Astrocyte of the cerebellum (primary cell): ENCODE measurements at regions not wholly inside any gene's neighbourhood (a gene's known extent, or its start where the extent isn't known, plus 50 kb on each side); places are given as distances from the start of the nearest gene placed in this dataset.
"Not testable (repeated sequence)": the region's sequence is repeated elsewhere in the genome, so short reads cannot be mapped to it uniquely, and the experiment has no call there.

Experiments
- DNase-seq: peaks from one replicate; pipeline ENCODE4 v3.0.0-alpha.2; 2011; ENCODE audit warnings: low read depth
- H3K4me3 ChIP-seq: 2 replicates; pipeline ENCODE4 v1.5.1; 2011; ENCODE audit warnings: mild to moderate bottlenecking, low read depth, low read length, moderate library complexity
- CTCF ChIP-seq: IDR thresholded peaks from 2 replicates; pipeline ENCODE4 v1.5.1; 2012; ENCODE audit warnings: low read length, low read depth, moderate library complexity, mild to moderate bottlenecking; ENCODE audit errors: missing control alignments
- in situ Hi-C: cut with HindIII; loops from 2 replicates; pipeline ENCODE4 v1.10.0; 2017; ENCODE audit warnings: low sequenced_read_pairs

- TF ChIP-seq CTCF = no peak
- no peak for DNase-seq
- no peak overlapping the region for H3K4me3 ChIP-seq
- in situ Hi-C loops = no loop called here
Observed at GRCh38 chr10:94156453-94156852, 162.7 kb downstream of the PLCE1 start.

GRCh38 chr10:94165158-94165611 is 171.5 kb downstream of the PLCE1 start:
- H3K4me3 ChIP-seq, in situ Hi-C loops, DNase-seq: not testable (repeated sequence)

DNA sequence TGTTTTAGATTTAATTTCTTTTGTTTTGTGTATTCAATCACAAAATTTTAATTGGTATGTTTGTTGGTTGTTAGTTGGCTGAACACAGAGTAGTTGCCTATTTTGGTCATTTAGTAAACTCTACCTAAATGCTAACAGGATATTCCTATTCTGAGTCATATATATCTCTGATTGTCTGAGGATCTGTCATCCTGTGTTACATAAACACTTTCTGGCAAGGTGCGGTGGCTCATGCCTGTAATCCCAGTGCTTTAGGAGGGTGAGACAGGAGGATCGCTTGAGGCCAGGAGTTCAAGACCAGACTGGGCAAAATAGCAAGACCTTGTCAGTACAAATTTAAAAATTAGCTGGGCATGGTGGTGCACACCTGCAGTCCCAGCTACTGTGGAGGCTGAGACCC is 178.6 kb downstream of the PLCE1 start:
- no peak for TF ChIP-seq CTCF
- in situ Hi-C loops = no loop called here
- no peak overlapping the region for H3K4me3 ChIP-seq
- no peak for DNase-seq

DNA sequence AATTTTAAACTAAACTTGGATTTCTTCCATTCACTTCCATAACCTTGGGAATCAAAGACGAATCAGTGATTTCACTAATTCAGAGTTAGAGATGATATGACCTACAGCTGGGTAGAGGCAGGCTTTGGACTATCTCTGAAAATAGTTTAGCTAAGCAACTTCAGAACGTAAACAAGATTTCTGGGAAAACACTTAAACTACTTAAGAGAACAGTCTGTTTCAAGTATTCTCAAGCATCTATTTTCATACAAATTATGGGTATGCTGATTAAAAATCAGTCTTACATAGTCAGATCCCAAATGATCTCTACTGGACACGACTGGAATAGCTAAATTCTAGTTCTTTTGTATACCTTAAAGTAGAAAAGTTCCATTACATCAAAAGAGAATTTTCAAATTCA is 179.9 kb downstream of the PLCE1 start:
- TF ChIP-seq CTCF = no peak
- DNase-seq = no peak
- no peak overlapping the region for H3K4me3 ChIP-seq
- in situ Hi-C loops = no loop called here

DNA sequence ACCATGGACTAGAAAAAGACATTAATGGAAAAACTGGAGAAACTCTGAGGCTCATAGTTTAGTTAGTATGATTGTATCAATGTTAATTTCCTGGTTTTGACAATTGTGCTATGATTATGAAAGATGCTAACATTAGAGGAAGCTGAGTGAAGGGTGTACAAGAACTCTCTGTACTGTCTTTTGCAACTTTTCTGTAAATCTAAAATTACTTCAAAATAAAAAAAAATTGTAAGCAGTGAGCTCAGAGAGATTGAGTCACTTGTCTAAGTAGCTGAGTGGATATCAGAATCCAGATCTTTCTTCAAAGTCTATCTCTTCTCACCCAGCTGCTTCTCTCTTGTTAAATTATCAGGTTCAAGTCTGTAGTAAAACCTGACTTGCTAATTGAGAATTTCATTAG is 181.1 kb downstream of the PLCE1 start:
- in situ Hi-C loops = no loop called here
- no peak for TF ChIP-seq CTCF
- DNase-seq = no peak
- H3K4me3 ChIP-seq = no peak overlapping the region

DNA sequence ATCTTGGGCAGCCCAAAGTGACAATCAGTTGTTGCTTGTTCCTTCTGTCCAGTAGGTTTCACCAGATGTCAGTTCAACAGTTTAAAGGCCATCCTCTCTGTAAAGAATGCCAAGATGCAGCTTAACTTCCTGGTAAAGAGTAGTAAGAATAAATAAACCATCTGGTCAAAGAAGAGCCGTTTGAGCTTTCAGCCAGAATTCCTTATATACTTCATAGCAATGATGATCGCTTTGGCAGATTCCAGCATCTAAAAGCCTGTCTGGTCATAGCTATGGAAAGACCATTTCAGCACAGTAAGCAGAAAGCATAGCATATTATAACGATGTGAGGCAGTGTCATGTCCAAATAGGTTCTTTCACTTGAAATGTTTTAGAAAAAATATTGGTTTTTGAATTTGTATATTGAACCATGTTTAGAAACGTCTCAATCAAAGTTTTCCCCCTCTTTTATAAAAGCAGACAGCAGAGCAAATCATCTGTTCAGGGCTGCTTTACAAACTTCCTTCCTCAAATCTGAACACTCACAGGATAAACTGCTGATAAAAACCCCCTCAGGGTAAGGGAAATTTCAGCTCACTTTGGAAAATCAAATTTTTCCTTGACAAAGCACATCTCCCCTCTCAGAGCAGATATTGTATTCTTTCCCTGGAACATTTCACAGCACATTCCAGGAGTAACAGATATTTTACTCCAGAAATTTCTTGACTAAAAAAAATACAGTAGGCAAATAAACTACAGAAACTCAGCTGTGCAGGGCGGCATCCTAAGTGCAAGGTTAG is 184.1 kb downstream of the NOC3L start:
- no peak for DNase-seq
- no peak overlapping the region for H3K4me3 ChIP-seq
- in situ Hi-C loops = no loop called here
- TF ChIP-seq CTCF = no peak

- no peak for TF ChIP-seq CTCF
- H3K4me3 ChIP-seq = no peak overlapping the region
- DNase-seq = no peak
- in situ Hi-C loops = no loop called here
Observed at GRCh38 chr10:94180576-94180975, 182.2 kb downstream of the NOC3L start.
